HCT116 (cell line): ENCODE measurements at regions not wholly inside any gene's neighbourhood (a gene's known extent, or its start where the extent isn't known, plus 50 kb on each side); places are given as distances from the start of the nearest gene placed in this dataset.

ENCODE experiments used
- POLR2A ChIP-seq: IDR thresholded peaks from 2 replicates; pipeline ENCODE4 v1.7.0; 2011; ENCODE audit warnings: borderline replicate concordance; ENCODE audit not compliant: insufficient read depth, insufficient read length; ENCODE audit errors: extremely low read depth
- YY1 ChIP-seq: IDR thresholded peaks from 2 replicates; pipeline ENCODE4 v1.6.1; 2011; ENCODE audit warnings: low read length, low read depth, moderate library complexity, mild to moderate bottlenecking; ENCODE audit not compliant: insufficient replicate concordance; ENCODE audit errors: extremely low read depth
- TF ChIP-seq, protein P1 (sequence below), 3 experiments: fragments of 200-600 bp in 1 of 3; sonication (generic) in 1 of 3; IDR thresholded peaks in 2 of 3; conservative IDR thresholded peaks in 1 of 3; 2 replicates each; pipeline ENCODE4 v1.5.1; 2012 to 2017; ENCODE audit warnings: low read depth in 2 of 3, low read length in 2 of 3, antibody characterized with exemption in 1 of 3, borderline replicate concordance in 1 of 3, control low read depth in 1 of 3, mild to moderate bottlenecking in 1 of 3, mixed read lengths in 1 of 3, mixed run types in 1 of 3, moderate library complexity in 1 of 3; ENCODE audit not compliant: insufficient read depth in 1 of 3
- TF ChIP-seq, protein P2 (sequence below): IDR thresholded peaks from 2 replicates; pipeline ENCODE4 v1.6.1; 2011; ENCODE audit warnings: mild to moderate bottlenecking, low read length, moderate library complexity; ENCODE audit not compliant: insufficient replicate concordance; ENCODE audit errors: extremely low read depth

DNA sequence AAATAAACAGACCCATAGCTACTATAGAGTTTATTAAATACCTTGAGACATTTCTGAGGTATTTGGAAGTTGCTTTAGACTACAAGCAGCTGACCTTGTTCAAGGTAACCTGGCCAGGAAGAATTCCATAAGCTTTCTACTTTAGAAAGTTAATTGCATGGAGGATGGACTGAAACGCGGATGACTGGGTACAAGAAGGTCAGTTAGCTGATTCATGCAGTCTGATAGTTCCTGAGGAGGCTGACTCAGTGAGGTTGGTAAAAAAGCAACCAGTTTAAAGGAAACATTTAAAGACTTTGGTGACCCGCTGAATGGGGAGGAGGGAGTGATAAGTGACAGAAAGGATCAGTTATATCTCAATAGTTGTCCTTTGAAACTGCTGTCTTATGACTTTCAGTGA, 670.1 kb upstream of the CDH9 start:
- no peak for TF ChIP-seq POLR2A
- TF ChIP-seq YY1: no peak
- TF ChIP-seq, protein P1, sequence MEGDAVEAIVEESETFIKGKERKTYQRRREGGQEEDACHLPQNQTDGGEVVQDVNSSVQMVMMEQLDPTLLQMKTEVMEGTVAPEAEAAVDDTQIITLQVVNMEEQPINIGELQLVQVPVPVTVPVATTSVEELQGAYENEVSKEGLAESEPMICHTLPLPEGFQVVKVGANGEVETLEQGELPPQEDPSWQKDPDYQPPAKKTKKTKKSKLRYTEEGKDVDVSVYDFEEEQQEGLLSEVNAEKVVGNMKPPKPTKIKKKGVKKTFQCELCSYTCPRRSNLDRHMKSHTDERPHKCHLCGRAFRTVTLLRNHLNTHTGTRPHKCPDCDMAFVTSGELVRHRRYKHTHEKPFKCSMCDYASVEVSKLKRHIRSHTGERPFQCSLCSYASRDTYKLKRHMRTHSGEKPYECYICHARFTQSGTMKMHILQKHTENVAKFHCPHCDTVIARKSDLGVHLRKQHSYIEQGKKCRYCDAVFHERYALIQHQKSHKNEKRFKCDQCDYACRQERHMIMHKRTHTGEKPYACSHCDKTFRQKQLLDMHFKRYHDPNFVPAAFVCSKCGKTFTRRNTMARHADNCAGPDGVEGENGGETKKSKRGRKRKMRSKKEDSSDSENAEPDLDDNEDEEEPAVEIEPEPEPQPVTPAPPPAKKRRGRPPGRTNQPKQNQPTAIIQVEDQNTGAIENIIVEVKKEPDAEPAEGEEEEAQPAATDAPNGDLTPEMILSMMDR (IDR thresholded peaks at IDR 0.05 in 2 of 3, conservative IDR thresholded peaks at IDR 0.05 in 1 of 3; ENCODE audit: borderline replicate concordance in 1 of 3, insufficient read depth in 1 of 3, low read depth in 2 of 3, low read length in 2 of 3): no peak
- TF ChIP-seq, protein P2, sequence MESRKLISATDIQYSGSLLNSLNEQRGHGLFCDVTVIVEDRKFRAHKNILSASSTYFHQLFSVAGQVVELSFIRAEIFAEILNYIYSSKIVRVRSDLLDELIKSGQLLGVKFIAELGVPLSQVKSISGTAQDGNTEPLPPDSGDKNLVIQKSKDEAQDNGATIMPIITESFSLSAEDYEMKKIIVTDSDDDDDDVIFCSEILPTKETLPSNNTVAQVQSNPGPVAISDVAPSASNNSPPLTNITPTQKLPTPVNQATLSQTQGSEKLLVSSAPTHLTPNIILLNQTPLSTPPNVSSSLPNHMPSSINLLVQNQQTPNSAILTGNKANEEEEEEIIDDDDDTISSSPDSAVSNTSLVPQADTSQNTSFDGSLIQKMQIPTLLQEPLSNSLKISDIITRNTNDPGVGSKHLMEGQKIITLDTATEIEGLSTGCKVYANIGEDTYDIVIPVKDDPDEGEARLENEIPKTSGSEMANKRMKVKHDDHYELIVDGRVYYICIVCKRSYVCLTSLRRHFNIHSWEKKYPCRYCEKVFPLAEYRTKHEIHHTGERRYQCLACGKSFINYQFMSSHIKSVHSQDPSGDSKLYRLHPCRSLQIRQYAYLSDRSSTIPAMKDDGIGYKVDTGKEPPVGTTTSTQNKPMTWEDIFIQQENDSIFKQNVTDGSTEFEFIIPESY: no peak
